ENCODE measurements at regions not wholly inside any gene's neighbourhood (a gene's known extent, or its start where the extent isn't known, plus 50 kb on each side); places are given as distances from the start of the nearest gene placed in this dataset.

GRCh38 chr1:101109791-101110190 lies 84.2 kb upstream of the DPH5 start:
- TF ChIP-seq BHLHE40 (IDR thresholded peaks at IDR 0.05; ENCODE audit: borderline replicate concordance) (no peak), FOXK2 (IDR thresholded peaks at IDR 0.05) (no peak), SUZ12 (IDR thresholded peaks at IDR 0.05) (no peak), CTBP1 (IDR thresholded peaks at IDR 0.05; ENCODE audit: borderline replicate concordance) (no peak), SP1 (IDR thresholded peaks at IDR 0.05) (no peak), FOXA1 (IDR thresholded peaks at IDR 0.05) (no peak), FOXM1 (IDR thresholded peaks at IDR 0.05; ENCODE audit: borderline replicate concordance) (no peak), TARDBP (IDR thresholded peaks at IDR 0.05) (no peak), ELF4 (IDR thresholded peaks at IDR 0.05) (no peak), ZNF384 (IDR thresholded peaks at IDR 0.05) (no peak), LEF1 (IDR thresholded peaks at IDR 0.05; ENCODE audit: borderline replicate concordance) (no peak), ARNT (IDR thresholded peaks at IDR 0.05) (no peak)
- TF ChIP-seq, protein P1, sequence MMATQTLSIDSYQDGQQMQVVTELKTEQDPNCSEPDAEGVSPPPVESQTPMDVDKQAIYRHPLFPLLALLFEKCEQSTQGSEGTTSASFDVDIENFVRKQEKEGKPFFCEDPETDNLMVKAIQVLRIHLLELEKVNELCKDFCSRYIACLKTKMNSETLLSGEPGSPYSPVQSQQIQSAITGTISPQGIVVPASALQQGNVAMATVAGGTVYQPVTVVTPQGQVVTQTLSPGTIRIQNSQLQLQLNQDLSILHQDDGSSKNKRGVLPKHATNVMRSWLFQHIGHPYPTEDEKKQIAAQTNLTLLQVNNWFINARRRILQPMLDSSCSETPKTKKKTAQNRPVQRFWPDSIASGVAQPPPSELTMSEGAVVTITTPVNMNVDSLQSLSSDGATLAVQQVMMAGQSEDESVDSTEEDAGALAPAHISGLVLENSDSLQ (IDR thresholded peaks at IDR 0.05) = no peak

Measured in HEK293T (cell line).